IMR-90 (cell line): ENCODE measurements at regions not wholly inside any gene's neighbourhood (a gene's known extent, or its start where the extent isn't known, plus 50 kb on each side); places are given as distances from the start of the nearest gene placed in this dataset.

Experiments used
- ATAC-seq: fragments of 200-7000 bp; cut with Tn5 transposase; 2 replicates; pipeline ENCODE4 v1.9.1; 2020; ENCODE audit warnings: low read depth, mild to moderate bottlenecking, moderate library complexity
- BruUV-seq: library from RNA; stranded (reverse); fragments of 400-500 nt; replicated peaks from 2 replicates; lab custom pipeline; 2021; lab: Mats Ljungman, UMichigan
- CTCF ChIA-PET: fragments of 300-600 bp; formaldehyde crosslinking; extraction: SDS; loops from one replicate; lab custom pipeline; 2021; ENCODE audit warnings: antibody characterized with exemption; lab: Yijun Ruan, JAX
- POLR2A ChIA-PET: fragments of 300-600 bp; sonication (Branson Sonifier 250); formaldehyde crosslinking; loops from one replicate; lab custom pipeline; 2022; ENCODE audit warnings: antibody characterized with exemption; ENCODE audit not compliant: unreplicated experiment; lab: Charles Lee
- DNase-seq: peaks from one replicate; pipeline ENCODE4 v3.0.0; 2013
- H2AFZ ChIP-seq: replicated peaks from 2 replicates; pipeline ENCODE3; 2013; ENCODE audit warnings: low read length, mild to moderate bottlenecking; ENCODE audit not compliant: poor library complexity
- H2AK5ac ChIP-seq: 2 replicates; pipeline ENCODE4 v1.6.1; 2013; ENCODE audit warnings: low read depth, low read length, inconsistent platforms
- H2AK9ac ChIP-seq: replicated peaks from 2 replicates; pipeline ENCODE3; 2013; ENCODE audit warnings: mild to moderate bottlenecking, low read depth, low read length, moderate library complexity; ENCODE audit not compliant: poor library complexity
- H2BK120ac ChIP-seq: 2 replicates; pipeline ENCODE4 v1.6.1; 2013; ENCODE audit warnings: low read depth, low read length, inconsistent platforms
- H2BK15ac ChIP-seq: 3 replicates; pipeline ENCODE4 v1.6.1; 2013; ENCODE audit warnings: low read depth, low read length, inconsistent platforms
- H2BK20ac ChIP-seq: 2 replicates; pipeline ENCODE4 v1.6.1; 2013; ENCODE audit warnings: low read depth, mild to moderate bottlenecking, inconsistent platforms, low read length, moderate library complexity
- H2BK5ac ChIP-seq: 2 replicates; pipeline ENCODE4 v1.6.1; 2013; ENCODE audit warnings: mild to moderate bottlenecking, low read depth, low read length, inconsistent platforms; ENCODE audit not compliant: poor library complexity, severe bottlenecking
- H3K14ac ChIP-seq: replicated peaks from 2 replicates; pipeline ENCODE4 v1.6.1; 2013; ENCODE audit warnings: low read depth, low read length, inconsistent platforms
- H3K18ac ChIP-seq: 2 replicates; pipeline ENCODE4 v1.6.1; 2013; ENCODE audit warnings: low read depth, low read length, control low read depth
- H3K23ac ChIP-seq: 2 replicates; pipeline ENCODE4 v1.6.1; 2013; ENCODE audit warnings: low read depth, low read length, inconsistent platforms
- H3K27ac ChIP-seq: 2 replicates; pipeline ENCODE4 v1.5.1; 2013; ENCODE audit warnings: mild to moderate bottlenecking, control low read depth, low read length; ENCODE audit not compliant: insufficient read depth
- H3K27me3 ChIP-seq: 2 replicates; pipeline ENCODE4 v1.6.1; 2013; ENCODE audit warnings: low read length; ENCODE audit not compliant: control insufficient read depth, insufficient read depth
- H3K36me3 ChIP-seq: 2 replicates; pipeline ENCODE4 v1.6.1; 2013; ENCODE audit warnings: low read length, mixed read lengths; ENCODE audit not compliant: control insufficient read depth, insufficient read depth
- H3K4ac ChIP-seq: 2 replicates; pipeline ENCODE4 v1.6.1; 2013; ENCODE audit warnings: low read depth, low read length, inconsistent platforms
- H3K4me1 ChIP-seq: 2 replicates; pipeline ENCODE4 v1.6.1; 2013; ENCODE audit warnings: low read length, mixed read lengths; ENCODE audit not compliant: control insufficient read depth, insufficient read depth
- H3K4me2 ChIP-seq: 2 replicates; pipeline ENCODE4 v1.6.1; 2013; ENCODE audit warnings: low read depth, mild to moderate bottlenecking, control low read depth, low read length, moderate library complexity
- H3K4me3 ChIP-seq: 2 replicates; pipeline ENCODE4 v1.5.1; 2013; ENCODE audit warnings: low read depth, mild to moderate bottlenecking, control low read depth, low read length, moderate library complexity; ENCODE audit not compliant: insufficient read depth
- H3K56ac ChIP-seq: 2 replicates; pipeline ENCODE4 v1.6.1; 2013; ENCODE audit warnings: low read length, inconsistent platforms; ENCODE audit not compliant: insufficient read depth; ENCODE audit errors: extremely low read depth
- H3K79me1 ChIP-seq, 2 experiments: 2 replicates each; pipeline ENCODE4 v1.6.1; 2013; ENCODE audit warnings: low read length in 2 of 2, inconsistent platforms in 1 of 2, low read depth in 1 of 2
- H3K9ac ChIP-seq: 2 replicates; pipeline ENCODE4 v1.6.1; 2013; ENCODE audit warnings: low read depth, low read length, control low read depth
- H3K9me1 ChIP-seq: 2 replicates; pipeline ENCODE4 v1.6.1; 2013; ENCODE audit warnings: low read length, inconsistent platforms; ENCODE audit not compliant: insufficient read depth
- H3K9me3 ChIP-seq: 2 replicates; pipeline ENCODE4 v1.6.1; 2013; ENCODE audit warnings: low read length; ENCODE audit not compliant: control insufficient read depth, insufficient read depth
- H4K20me1 ChIP-seq: 2 replicates; pipeline ENCODE4 v1.6.1; 2013; ENCODE audit warnings: low read length, inconsistent platforms; ENCODE audit not compliant: insufficient read depth
- H4K5ac ChIP-seq: 2 replicates; pipeline ENCODE4 v1.6.1; 2013; ENCODE audit warnings: mild to moderate bottlenecking, low read depth, low read length, control low read depth
- H4K8ac ChIP-seq, 2 experiments: 2 replicates each; pipeline ENCODE4 v1.6.1; 2013; ENCODE audit warnings: low read depth in 2 of 2, low read length in 2 of 2, control low read depth in 1 of 2, inconsistent platforms in 1 of 2
- H4K91ac ChIP-seq: 2 replicates; pipeline ENCODE4 v1.6.1; 2013; ENCODE audit warnings: low read depth, low read length, inconsistent platforms; ENCODE audit not compliant: insufficient read depth
- CEBPB ChIP-seq: IDR thresholded peaks from 2 replicates; pipeline ENCODE4 v1.6.1; 2012; ENCODE audit warnings: low read depth, low read length, improper control_type of control experiment
- CHD1 ChIP-seq: IDR thresholded peaks from 2 replicates; pipeline ENCODE4 v1.6.1; 2012; ENCODE audit warnings: low read depth, low read length, improper control_type of control experiment
- MAFK ChIP-seq: IDR thresholded peaks from 2 replicates; pipeline ENCODE4 v1.6.1; 2012; ENCODE audit warnings: low read depth, low read length, improper control_type of control experiment
- MAZ ChIP-seq: IDR thresholded peaks from 2 replicates; pipeline ENCODE4 v1.6.1; 2012; ENCODE audit warnings: low read depth, mild to moderate bottlenecking, low read length, improper control_type of control experiment, moderate library complexity, borderline replicate concordance
- POLR2A ChIP-seq: IDR thresholded peaks from 2 replicates; pipeline ENCODE4 v1.6.1; 2012; ENCODE audit warnings: mild to moderate bottlenecking, low read depth, low read length
- RAD21 ChIP-seq: IDR thresholded peaks from 2 replicates; pipeline ENCODE4 v1.6.1; 2012; ENCODE audit warnings: low read length, improper control_type of control experiment
- RCOR1 ChIP-seq: IDR thresholded peaks from 2 replicates; pipeline ENCODE4 v1.6.1; 2012; ENCODE audit warnings: mild to moderate bottlenecking, low read length, improper control_type of control experiment; ENCODE audit not compliant: insufficient replicate concordance
- SMC3 ChIP-seq: fragments of 150-350 bp; IDR thresholded peaks from 2 replicates; pipeline ENCODE4 v1.6.1; 2016; ENCODE audit warnings: low read depth, mild to moderate bottlenecking, antibody characterized with exemption, low read length, moderate library complexity
- whole genome bisulfite sequencing, 2 experiments: methylation state at CpG; one replicate each; pipeline versions ENCODE4 v1.1.5 to v1.1.7; 2013; ENCODE audit warnings: missing lambda C conversion rate in 2 of 2; ENCODE audit not compliant: insufficient read length in 1 of 2; ENCODE audit errors: extremely low coverage in 2 of 2; 5-methylcytosine and 5-hydroxymethylcytosine counted together
- dilution Hi-C: fragments of 300-500 bp; cut with HindIII; formaldehyde crosslinking; loops from one replicate; pipeline ENCODE4 v1.14.3; 2018; ENCODE audit warnings: low sequenced_read_pairs; ENCODE audit not compliant: unreplicated experiment
- in situ Hi-C: fragments of 300-500 bp; cut with MboI; formaldehyde crosslinking; loops from 3 replicates; pipeline ENCODE4 v1.14.3; 2019; ENCODE audit warnings: low sequenced_read_pairs, inconsistent platforms, mixed read lengths
- intact Hi-C: fragments of 100-400 bp; cut with micrococcal nuclease; formaldehyde crosslinking; loops from 2 replicates; pipeline ENCODE4 v1.10.0; 2022
- TF ChIP-seq, protein P1 (sequence below): conservative IDR thresholded peaks from 2 replicates; pipeline ENCODE4 v1.5.1; 2012; ENCODE audit warnings: mild to moderate bottlenecking, low read depth, low read length, improper control_type of control experiment
- TF ChIP-seq, protein P2 (sequence below): fragments of 150-350 bp; IDR thresholded peaks from 2 replicates; pipeline ENCODE4 v1.6.1; 2017; ENCODE audit warnings: mild to moderate bottlenecking, antibody characterized with exemption, low read length, low read depth
- TF ChIP-seq, protein P3 (sequence below): fragments of 150-350 bp; IDR thresholded peaks from 2 replicates; pipeline ENCODE4 v1.6.1; 2016; ENCODE audit warnings: low read depth, mild to moderate bottlenecking, low read length, moderate library complexity, borderline replicate concordance

GRCh38 chr13:106888148-106888547 lies 320.2 kb upstream of the ARGLU1 start:
- Histone ChIP-seq H4K8ac (no peak overlapping the region), H3K27ac (no peak overlapping the region), H3K56ac (no peak overlapping the region), H4K91ac (no peak overlapping the region), H2AFZ (no peak overlapping the region), H3K23ac (no peak overlapping the region), H3K27me3 (no peaks in the 10 kb centered on the region), H3K4me1 (no peaks in the 10 kb centered on the region), H3K9me3 (no peaks in the 10 kb centered on the region), H2BK5ac (no peak overlapping the region), H3K79me1 (no peaks in the 10 kb centered on the region), H4K20me1 (no peaks in the 10 kb centered on the region), H2BK120ac (no peak overlapping the region), H3K4ac (no peak overlapping the region), H3K14ac (no peak overlapping the region), H4K5ac (no peak overlapping the region), H2AK9ac (no peak overlapping the region), H3K18ac (no peak overlapping the region), H3K4me2 (no peak overlapping the region), H3K36me3 (no peaks in the 10 kb centered on the region), H3K9me1 (no peaks in the 10 kb centered on the region), H2AK5ac (no peak overlapping the region), H2BK20ac (no peak overlapping the region), H3K4me3 (no peak overlapping the region), H3K9ac (no peak overlapping the region), H2BK15ac (no peak overlapping the region)
- DNase-seq = no peak
- in situ Hi-C loops = no loop called here
- TF ChIP-seq, protein P1, sequence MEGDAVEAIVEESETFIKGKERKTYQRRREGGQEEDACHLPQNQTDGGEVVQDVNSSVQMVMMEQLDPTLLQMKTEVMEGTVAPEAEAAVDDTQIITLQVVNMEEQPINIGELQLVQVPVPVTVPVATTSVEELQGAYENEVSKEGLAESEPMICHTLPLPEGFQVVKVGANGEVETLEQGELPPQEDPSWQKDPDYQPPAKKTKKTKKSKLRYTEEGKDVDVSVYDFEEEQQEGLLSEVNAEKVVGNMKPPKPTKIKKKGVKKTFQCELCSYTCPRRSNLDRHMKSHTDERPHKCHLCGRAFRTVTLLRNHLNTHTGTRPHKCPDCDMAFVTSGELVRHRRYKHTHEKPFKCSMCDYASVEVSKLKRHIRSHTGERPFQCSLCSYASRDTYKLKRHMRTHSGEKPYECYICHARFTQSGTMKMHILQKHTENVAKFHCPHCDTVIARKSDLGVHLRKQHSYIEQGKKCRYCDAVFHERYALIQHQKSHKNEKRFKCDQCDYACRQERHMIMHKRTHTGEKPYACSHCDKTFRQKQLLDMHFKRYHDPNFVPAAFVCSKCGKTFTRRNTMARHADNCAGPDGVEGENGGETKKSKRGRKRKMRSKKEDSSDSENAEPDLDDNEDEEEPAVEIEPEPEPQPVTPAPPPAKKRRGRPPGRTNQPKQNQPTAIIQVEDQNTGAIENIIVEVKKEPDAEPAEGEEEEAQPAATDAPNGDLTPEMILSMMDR = no peak
- TF ChIP-seq MAFK (no peak), CHD1 (no peak), POLR2A (no peak), SMC3 (no peak), RAD21 (no peak), CEBPB (no peak), MAZ (no peak), RCOR1 (no peak)
- TF ChIP-seq, protein P2, sequence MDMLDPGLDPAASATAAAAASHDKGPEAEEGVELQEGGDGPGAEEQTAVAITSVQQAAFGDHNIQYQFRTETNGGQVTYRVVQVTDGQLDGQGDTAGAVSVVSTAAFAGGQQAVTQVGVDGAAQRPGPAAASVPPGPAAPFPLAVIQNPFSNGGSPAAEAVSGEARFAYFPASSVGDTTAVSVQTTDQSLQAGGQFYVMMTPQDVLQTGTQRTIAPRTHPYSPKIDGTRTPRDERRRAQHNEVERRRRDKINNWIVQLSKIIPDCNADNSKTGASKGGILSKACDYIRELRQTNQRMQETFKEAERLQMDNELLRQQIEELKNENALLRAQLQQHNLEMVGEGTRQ = no peak
- TF ChIP-seq, protein P3, sequence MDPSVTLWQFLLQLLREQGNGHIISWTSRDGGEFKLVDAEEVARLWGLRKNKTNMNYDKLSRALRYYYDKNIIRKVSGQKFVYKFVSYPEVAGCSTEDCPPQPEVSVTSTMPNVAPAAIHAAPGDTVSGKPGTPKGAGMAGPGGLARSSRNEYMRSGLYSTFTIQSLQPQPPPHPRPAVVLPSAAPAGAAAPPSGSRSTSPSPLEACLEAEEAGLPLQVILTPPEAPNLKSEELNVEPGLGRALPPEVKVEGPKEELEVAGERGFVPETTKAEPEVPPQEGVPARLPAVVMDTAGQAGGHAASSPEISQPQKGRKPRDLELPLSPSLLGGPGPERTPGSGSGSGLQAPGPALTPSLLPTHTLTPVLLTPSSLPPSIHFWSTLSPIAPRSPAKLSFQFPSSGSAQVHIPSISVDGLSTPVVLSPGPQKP = no peak
- intact Hi-C loops = no loop called here
- dilution Hi-C loops = no loop called here
- ChIA-PET CTCF (no interaction called here), POLR2A (no interaction called here)
- BruUV-seq = no TSS peak
- no CpG with 5 or more reads among the region's 2 CpGs for WGBS, 2 experiments
- no peak for ATAC-seq
